Gastroesophageal sphincter (tissue), 4 donors: ENCODE measurements at regions not wholly inside any gene's neighbourhood (a gene's known extent, or its start where the extent isn't known, plus 50 kb on each side); places are given as distances from the start of the nearest gene placed in this dataset.
"Not testable (repeated sequence)": the region's sequence is repeated elsewhere in the genome, so short reads cannot be mapped to it uniquely, and the experiment has no call there.

Experiments used
- ATAC-seq: fragments of 150-250 bp; one replicate; pipeline ENCODE4 v1.9.1; 2016; ENCODE audit warnings: mild to moderate bottlenecking, moderate library complexity
- H3K27ac ChIP-seq, 4 donors: fragments of 200-600 bp; sonication (generic) in 3 of 4; 1 replicate in 3 of 4; 2 replicates in 1 of 4; pipeline ENCODE4 v1.5.1; 2016 to 2019
- H3K27me3 ChIP-seq: fragments of 200-600 bp; sonication (generic); one replicate; pipeline ENCODE4 v1.5.1; 2019
- H3K36me3 ChIP-seq, 2 donors: fragments of 200-600 bp; sonication (generic); one replicate each; pipeline ENCODE4 v1.5.1; 2019; ENCODE audit warnings: control low read depth in 1 of 2
- H3K4me1 ChIP-seq, 3 donors: fragments of 200-600 bp; sonication (generic); 1 replicate in 2 of 3; 2 replicates in 1 of 3; pipeline ENCODE4 v1.5.1; 2016 to 2019; ENCODE audit warnings: control low read depth in 2 of 3
- H3K4me3 ChIP-seq, 2 donors: fragments of 200-600 bp; sonication (generic); one replicate each; pipeline ENCODE4 v1.5.1; 2019; ENCODE audit warnings: mild to moderate bottlenecking in 1 of 2, moderate library complexity in 1 of 2
- H3K9me3 ChIP-seq, 3 donors: fragments of 200-600 bp; sonication (generic); one replicate each; pipeline ENCODE4 v1.5.1; 2017 to 2019; ENCODE audit warnings: control low read depth in 2 of 3
- CTCF ChIP-seq, 4 experiments: fragments of 200-600 bp in 2 of 4; fragments of 450-650 bp in 2 of 4; sonication (generic) in 1 of 4; IDR thresholded peaks; one replicate each; pipeline ENCODE4 v1.5.1; 2017 to 2019; ENCODE audit warnings: antibody characterized with exemption in 4 of 4, mild to moderate bottlenecking in 2 of 4, moderate library complexity in 2 of 4
- EP300 ChIP-seq: sonication (generic); formaldehyde crosslinking; IDR thresholded peaks from one replicate; pipeline ENCODE4 v1.6.1; 2017; ENCODE audit warnings: antibody characterized with exemption, mild to moderate bottlenecking
- POLR2A ChIP-seq, 2 donors: fragments of 450-650 bp; IDR thresholded peaks; one replicate each; pipeline ENCODE4 v1.6.1; 2017; ENCODE audit warnings: antibody characterized with exemption in 2 of 2, mild to moderate bottlenecking in 2 of 2, moderate library complexity in 1 of 2
- POLR2AphosphoS5 ChIP-seq: sonication (generic); formaldehyde crosslinking; IDR thresholded peaks from one replicate; pipeline ENCODE4 v1.6.1; 2017; ENCODE audit warnings: antibody characterized with exemption
- WGBS, 2 donors: methylation state at CpG; one replicate each; pipeline ENCODE4 v1.1.5; 2018; ENCODE audit warnings: low coverage in 1 of 2; 5-methylcytosine and 5-hydroxymethylcytosine counted together

GRCh38 chr7:35971133-35971891 lies 170.5 kb downstream of the SEPTIN7 start:
- Histone ChIP-seq H3K4me3 (peak overlapping the region in 1 of 2 donors; percentile 34), H3K9me3 (no peaks in the 10 kb centered on the region), H3K27ac (no peak overlapping the region), H3K27me3 (peaks cover 21% of the 10 kb centered on the region), H3K4me1 (peaks cover 0 to 6% (median 0%) of the 10 kb centered on the region in 3 donors), H3K36me3 (no peaks in the 10 kb centered on the region)
- WGBS, 2 donors, result no CpG with 5 or more reads among the region's 55 CpGs
- peak; percentile 49 for ATAC-seq
- TF ChIP-seq CTCF (IDR thresholded peaks at IDR 0.05) (peak in 3 of 4 experiments; percentile 10 to 46 (median 22)), POLR2AphosphoS5 (no peak)

- peak; percentile 73 to 86 (median 80) for TF ChIP-seq CTCF (IDR thresholded peaks at IDR 0.05)
- TF ChIP-seq POLR2AphosphoS5, result no peak
- H3K4me1 ChIP-seq, result peaks cover 0 to 6% (median 0%) of the 10 kb centered on the region in 3 donors
- no peaks in the 10 kb centered on the region for H3K9me3 ChIP-seq
- H3K36me3 ChIP-seq, result no peaks in the 10 kb centered on the region
- WGBS, 2 donors, result 0 to 22% methylated on average over 1 of the region's 1 CpG
- ATAC-seq, result no peak
- H3K27ac ChIP-seq, result no peak overlapping the region
- H3K4me3 ChIP-seq, result no peak overlapping the region
- peaks cover 10% of the 10 kb centered on the region for H3K27me3 ChIP-seq
Observed at GRCh38 chr7:35975851-35976454, 175.1 kb downstream of the SEPTIN7 start.

GRCh38 chr7:35978816-35979640 lies 174.0 kb upstream of the EEPD1 start:
- not testable (repeated sequence) for H3K27ac ChIP-seq, H3K36me3 ChIP-seq, H3K4me3 ChIP-seq, H3K27me3 ChIP-seq, H3K9me3 ChIP-seq, H3K4me1 ChIP-seq, ATAC-seq
- WGBS, 2 donors, result 55 to 61% methylated on average over 4 to 5 of the region's 8 CpGs

GRCh38 chr7:35982600-35982999 lies 170.5 kb upstream of the EEPD1 start:
- WGBS, 2 donors, result 97% methylated on average over 5 of the region's 27 CpGs; no CpG with 5 or more reads in 1 of the 2 donors
- peaks cover 0 to 10% (median 0%) of the 10 kb centered on the region in 3 donors for H3K4me1 ChIP-seq
- ATAC-seq, result no peak
- H3K9me3 ChIP-seq, result no peaks in the 10 kb centered on the region
- H3K4me3 ChIP-seq, result no peak overlapping the region
- H3K36me3 ChIP-seq, result no peaks in the 10 kb centered on the region
- no peaks in the 10 kb centered on the region for H3K27me3 ChIP-seq
- no peak overlapping the region for H3K27ac ChIP-seq
- TF ChIP-seq POLR2A (IDR thresholded peaks at IDR 0.05) (no peak), CTCF (IDR thresholded peaks at IDR 0.05) (no peak), POLR2AphosphoS5 (no peak), EP300 (no peak)

- no peak overlapping the region for H3K4me3 ChIP-seq
- 88 to 97% methylated on average over 3 to 4 of the region's 5 CpGs for WGBS, 2 donors
- no peak for ATAC-seq
- TF ChIP-seq POLR2A (IDR thresholded peaks at IDR 0.05) (no peak), POLR2AphosphoS5 (no peak), EP300 (no peak), CTCF (IDR thresholded peaks at IDR 0.05) (no peak)
- H3K9me3 ChIP-seq, result no peaks in the 10 kb centered on the region
- no peaks in the 10 kb centered on the region for H3K27me3 ChIP-seq
- peaks cover 0 to 21% (median 6%) of the 10 kb centered on the region in 3 donors for H3K4me1 ChIP-seq
- no peak overlapping the region for H3K27ac ChIP-seq
- H3K36me3 ChIP-seq, result no peaks in the 10 kb centered on the region
Observed at GRCh38 chr7:35983626-35984025, 169.4 kb upstream of the EEPD1 start.
